UCSD-AML1 (cell line): ENCODE measurements at regions not wholly inside any gene's neighbourhood (a gene's known extent, or its start where the extent isn't known, plus 50 kb on each side); places are given as distances from the start of the nearest gene placed in this dataset.

Source experiments
- DNase-seq: peaks from one replicate; lab custom pipeline; 2025; ENCODE audit not compliant: unreplicated experiment; lab: John Stamatoyannopoulos, UW

DNA sequence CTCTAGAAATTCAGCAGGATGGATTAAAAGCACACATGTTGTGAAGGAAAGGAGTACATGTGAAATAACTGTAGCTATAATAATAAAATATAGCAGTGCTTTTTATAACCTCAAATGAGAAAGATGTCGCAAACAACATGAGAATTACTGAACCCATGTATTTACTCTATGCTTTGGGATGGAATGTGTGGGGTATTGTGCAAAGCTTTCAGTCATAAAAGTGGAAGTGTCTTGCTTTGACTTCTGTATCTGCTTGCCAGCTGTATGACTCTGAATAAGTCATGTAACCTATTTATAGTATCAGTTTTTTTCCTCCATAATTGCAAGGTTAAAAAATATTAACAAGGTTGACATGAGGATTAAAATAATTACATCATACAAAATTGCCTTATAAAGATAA is 519.3 kb upstream of the CADM2 start:
- no peak for DNase-seq

DNA sequence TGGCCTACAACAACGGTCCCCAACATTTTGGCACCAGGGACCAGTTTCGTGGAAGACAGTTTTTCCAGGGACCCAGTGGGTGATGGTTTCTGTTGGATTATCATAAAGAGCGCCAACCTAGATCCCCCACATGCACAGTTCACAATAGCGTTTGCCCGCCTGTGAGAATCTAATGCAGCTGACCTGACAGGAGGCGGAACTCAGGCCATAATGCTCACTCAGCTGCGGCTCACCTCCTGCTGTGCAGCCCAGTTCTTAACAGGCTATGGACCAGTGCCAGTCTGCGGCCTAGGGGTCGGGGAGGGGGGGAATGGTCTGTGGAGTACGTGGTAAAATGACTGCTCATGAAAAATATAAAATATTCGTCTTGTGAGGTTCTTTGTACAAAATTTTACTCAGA is 518.5 kb upstream of the CADM2 start:
- no peak for DNase-seq

DNA sequence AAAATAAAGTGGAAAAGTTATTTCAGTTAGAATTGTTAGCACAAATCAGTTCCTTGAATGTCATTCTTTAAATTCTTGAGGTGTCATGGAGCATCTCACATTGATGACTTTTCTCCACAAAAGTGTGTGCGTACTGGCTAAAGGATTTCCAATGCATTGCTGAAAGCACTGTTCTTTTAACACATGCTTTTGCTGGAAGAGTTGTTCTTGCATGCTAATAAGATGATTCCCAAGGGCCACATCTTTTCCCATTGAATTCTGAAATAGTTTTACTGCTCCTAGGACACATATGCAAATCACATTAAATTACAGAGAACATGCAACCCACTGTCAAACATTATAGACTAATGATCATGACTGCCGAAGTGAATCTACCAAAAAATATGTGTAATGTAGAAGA is 516.3 kb upstream of the CADM2 start:
- DNase-seq = no peak

DNA sequence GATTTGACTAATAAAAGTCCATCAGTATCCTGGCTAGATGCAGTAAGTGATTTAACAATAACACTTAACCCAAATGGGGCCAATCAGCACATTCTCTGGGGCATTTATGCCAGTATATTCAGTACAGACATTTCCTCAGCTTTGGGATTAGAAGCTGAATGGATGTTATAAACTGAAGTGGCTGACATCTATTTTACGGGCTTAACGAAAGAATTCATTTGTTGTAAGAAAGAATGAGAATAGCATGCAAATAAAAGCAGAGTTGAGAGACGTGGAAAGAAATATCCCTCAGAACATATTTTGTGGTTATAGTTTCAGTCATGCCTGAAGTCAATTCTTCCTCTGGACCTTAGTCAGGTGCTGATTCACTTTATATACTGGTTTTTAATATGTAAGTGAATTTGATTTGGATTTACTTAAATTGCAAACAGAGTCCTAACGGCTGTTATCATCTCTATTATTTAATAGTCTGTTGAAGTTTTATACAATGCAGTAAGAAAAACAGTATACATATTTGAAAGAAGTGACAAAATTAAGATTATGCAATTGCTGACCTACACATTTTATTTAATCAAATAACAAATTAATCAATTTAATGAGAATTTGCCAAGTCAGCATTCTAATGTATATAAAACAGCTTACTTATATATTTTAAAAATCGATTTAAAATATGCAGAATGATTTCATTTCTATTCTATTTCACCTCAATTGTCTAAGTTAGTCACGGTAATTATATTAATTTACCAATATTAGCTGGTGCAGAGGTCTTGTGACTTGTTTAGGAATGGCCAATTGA is 513.9 kb upstream of the CADM2 start:
- DNase-seq = no peak

DNA sequence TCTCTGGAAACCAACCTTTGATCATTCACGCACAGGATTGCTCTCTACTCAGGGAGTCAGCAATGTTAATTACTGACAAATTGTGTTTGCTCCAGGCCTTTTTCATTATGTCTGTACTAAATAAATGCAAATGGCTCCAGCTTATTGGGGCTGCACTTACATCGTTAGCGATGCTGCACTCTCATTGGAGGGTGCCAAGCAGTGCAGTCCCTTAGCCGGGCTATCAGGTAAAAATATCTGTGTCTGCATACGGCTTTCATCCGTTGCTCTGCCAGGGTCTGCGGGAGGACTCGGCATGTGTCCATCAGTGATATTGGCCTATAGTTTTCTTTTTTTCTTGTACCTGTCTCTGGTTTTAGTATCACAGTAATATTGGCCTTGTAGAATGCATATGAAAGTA is 471.5 kb upstream of the CADM2 start:
- DNase-seq = no peak

DNA sequence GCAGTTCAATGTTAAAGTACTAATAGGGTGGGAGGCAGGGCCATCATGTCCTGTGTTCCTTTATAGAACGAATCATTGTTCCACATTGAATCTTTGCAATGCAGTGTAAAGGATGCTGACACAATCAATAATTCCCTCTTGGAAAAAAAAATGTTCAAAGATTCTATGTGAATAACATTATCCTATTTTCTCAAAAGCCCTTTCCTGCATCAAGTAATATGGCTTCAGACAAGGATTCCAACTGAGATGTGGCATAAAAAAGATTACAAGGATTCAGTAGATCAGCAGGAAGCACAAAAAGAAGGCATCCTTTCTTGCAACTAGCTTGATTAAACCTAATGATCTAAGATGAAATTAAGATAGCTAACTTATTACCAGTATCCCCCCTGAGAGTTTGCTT is 454.0 kb upstream of the CADM2 start:
- no peak for DNase-seq

DNA sequence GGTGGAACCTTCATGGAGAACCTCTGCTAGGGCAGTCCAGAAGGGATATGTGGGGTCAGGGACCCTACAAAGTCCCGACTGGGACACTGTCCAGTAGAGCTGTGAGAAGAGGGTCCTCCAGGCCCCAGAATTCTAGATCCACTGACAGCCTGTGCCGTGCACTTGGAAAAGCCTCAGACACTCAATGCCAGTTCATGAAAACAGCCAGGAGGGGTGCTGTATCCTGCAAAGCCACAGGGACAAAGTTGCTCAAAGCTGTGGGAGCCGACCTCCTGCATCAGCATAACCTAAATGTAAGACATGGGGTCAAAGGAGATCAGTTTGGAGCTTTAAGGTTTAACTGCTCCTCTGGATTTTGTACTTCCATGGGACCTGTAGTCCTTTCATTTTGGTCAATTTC is 448.8 kb upstream of the CADM2 start:
- DNase-seq = no peak

DNA sequence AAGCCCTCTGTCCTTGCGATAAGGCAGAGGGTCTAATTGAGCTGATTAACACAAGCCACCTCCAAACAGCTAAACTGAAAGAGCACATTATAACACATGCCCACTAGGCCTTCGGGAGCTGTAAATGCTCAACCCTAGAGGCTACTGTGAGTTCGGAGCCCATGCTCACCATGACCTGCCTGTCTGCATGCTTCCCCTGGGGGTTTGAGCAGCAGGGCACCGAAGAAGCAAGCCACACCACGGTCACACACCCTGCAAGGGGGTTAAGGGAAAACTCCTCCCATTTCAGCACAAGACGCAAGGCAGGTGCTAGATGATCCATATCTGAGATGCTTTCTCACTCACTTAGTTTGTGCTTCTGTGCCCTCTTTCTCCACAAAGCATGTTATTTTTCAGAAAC is 435.9 kb upstream of the CADM2 start:
- DNase-seq = peak; percentile 2

DNA sequence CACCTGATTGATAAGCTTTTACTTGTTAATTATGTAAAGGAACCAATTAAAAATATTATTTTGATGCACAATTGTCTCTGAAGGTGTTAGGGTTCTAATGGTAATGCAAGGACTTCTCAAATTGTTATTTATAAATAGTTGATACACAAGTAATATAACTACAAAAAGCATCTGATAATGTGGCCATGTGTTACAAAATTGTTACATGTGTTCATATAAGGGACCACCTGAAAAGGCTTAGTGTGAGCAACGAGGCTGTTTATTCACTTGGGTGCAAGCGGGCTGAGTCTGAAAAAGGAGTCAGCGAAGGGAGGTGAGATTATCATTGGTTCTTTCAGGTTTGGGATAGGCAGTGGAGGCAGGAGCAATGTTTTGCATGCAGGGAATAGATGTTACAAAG is 421.9 kb upstream of the CADM2 start:
- DNase-seq = no peak

DNA sequence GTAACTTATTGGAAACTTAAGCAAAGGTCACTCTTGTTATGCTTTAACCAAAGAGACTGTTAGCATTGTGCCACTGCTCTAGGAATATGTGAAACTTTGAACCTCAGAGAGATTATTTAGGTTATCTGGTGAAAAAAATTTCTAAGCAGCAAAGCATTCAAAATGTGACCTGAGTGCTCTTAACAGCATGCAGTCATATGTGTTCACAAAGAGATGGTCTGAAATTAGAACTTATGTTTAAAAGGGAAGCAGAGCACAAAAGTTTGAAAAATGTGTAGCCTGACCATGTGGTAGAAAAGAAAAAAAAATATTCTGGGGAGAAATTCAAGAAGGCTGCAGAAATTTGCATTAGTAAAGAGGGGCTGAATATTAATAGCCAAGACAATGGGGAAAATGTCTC is 420.2 kb upstream of the CADM2 start:
- DNase-seq = no peak

DNA sequence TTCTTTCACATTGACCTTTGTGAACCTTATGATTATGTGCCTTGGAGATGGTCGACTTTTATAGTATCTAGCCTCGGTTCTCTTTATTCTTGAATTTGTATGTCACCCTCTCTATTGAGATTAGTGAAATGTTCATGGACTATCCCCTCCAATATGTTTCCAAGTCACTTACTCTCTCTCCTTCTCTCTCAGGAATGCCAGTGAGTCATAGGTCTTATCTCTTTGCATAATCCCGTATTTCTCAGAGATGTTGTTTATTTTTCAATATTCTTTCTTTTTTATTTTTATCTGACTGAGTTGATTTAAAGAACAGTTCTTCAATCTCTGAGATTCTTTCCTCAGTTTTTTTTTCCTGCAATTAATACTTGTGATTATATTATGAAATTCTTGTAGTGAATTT is 411.6 kb upstream of the CADM2 start:
- DNase-seq = no peak

DNA sequence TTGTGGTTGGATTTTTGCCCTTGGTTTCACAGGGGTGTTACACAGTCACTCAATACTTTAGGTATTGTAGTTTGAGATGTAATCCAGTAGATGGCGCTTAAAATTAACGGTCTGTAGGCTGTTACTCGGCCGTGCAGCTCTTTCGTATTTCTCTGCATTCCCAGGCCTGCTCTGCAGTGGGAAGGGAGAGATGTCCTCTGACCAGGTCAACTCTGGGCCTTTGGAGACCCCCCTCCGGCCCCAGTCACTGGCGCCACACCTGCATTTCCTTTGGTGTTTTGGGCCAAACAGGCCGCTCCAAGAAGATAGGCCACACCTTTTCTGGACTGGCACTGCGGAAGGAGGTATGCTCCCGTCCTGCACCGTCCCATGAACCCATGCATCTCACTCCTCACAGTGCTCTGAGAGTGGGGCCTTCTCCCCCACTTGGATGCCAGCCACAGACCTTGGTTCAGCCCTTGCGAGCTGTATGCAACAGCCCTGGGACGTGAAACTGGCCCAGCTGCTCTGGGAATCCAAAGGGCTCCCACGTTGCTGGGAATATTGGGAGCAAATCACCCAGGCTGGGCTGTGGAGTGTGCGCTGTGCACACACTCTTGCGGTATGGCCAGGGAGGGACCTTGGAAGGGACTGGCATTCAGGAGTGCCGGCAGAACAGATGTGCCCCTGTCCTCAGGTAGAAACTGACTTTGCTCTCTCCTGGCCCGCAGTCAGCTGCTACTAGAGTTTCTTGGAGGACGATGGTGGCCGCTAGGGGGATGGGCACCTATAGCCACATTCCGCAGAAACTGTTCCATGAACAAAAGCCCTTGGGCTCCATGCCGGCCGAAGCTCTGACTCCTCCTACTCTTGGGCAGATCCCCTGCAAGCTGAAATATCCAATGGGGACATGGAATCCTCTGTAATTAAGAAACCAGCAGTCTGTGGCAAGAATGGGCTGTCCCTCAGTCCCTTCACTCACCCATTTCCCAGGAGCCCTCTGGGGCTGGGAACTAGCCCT is 410.5 kb upstream of the CADM2 start:
- peak; percentile 15 for DNase-seq

DNA sequence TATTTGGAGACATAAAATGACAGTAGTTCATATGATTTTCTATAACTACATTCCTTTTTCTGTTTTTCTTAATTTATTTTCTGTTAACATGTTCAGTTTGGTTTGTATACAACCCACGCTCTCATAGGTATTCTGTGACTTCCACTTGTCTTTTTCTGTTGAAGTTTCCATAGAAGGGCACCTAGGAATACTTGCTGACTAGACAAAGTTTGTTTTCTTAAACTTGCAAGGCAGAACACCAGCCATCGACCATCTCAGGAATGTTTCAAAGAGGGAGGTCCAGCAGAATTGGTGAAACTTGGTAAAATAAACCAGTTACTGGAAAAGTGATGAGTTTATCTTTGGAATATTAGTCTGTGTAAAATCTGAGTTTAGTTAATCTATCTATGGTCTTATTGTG is 403.2 kb upstream of the CADM2 start:
- DNase-seq = no peak

DNA sequence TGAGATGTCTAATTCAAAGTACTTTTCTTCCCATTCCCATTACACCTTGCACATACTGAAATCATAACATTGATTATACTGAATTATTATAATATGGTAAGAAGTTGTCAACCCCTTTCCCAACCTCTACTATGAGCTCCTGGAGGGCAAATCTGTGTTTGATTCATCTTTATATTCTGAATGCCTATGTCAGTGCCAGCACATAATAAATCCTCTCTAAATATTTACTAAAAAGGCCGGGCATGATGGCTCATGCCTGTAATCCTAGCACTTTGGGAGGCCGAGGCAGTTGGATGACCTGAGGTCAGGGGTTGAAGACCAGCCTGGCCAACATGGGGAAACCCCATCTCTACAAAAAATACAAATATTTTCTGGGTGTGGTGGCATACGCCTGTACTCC is 392.5 kb upstream of the CADM2 start:
- DNase-seq = no peak

DNA sequence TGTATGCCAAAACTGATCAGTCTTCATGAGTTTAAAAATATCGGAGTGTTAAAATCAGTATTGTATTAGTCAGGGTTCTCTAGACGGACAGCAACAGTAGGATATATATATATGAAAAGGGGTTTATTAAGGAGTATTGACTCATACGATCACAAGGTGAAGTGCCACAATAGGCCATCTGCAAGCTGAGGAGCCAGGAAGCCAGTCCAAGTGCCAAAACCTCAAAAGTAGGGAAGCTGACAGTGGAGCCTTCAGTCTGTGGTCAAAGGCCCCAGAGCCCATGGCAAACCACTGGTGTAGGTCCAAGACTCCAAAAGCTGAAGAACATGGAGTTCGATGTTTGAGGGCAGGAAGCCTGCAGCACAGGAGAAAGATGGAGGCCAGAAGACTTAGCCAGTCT is 391.0 kb upstream of the CADM2 start:
- DNase-seq = peak; percentile 3

DNA sequence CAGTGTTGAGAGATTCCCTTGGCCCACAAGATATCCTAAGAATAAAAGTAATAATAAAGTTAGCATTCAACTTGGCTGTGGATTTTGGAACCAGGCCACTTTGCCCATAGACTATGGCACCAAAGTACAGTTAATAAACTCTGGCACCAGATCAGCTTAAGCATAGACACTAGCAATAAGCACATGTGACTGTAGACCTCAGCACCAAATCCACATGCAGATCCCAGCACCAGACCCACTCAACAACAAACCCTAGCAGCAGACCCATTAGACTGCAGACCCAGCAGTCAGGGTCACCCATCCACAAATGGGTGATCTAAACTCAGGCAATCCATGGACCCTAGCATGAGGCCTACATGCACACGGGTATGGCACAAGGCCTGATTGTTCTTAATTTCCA is 384.8 kb upstream of the CADM2 start:
- no peak for DNase-seq

DNA sequence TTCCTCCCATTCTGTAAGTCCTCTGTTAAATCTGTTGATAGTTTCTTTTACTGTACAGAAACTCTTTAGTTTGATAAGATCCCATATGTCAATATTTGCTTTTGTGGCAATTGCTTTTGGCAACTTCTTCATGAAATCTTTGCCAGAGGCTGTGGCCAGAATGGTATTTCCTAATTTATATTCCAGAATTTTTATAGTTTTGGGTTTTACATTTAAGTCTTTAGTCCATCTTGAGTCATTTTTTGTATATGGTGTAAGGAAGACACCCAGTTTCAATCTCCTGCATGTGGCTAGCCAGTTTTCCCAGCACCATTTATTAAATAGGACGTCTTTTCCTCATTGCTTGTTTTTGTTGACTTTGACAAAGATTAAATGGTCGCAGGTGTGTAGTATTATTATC is 372.4 kb upstream of the CADM2 start:
- DNase-seq = no peak

DNA sequence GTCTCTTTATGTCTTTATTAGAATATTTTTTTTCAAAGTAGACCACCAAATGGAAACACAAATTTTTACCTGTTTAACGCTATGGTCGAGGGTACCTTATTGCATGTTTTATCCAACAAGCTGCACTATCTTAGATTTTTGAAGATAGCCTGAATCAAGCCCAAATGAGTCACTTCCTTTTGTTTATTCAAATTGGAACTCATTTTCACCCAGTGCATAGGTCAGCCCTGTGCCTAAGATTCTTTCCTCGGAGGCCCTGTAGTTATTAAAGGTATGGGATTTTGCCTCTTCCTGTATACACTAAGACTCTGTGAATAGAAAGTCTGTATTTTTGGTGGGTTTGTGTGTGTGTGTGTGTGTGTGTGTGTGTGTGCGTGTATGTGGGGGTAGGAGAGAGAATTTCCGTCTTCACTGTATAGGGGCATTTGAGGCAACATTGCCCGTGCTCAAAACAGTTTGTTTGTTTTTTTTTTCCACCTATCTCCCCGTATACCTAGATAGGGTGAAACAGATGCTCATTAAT is 358.0 kb upstream of the CADM2 start:
- no peak for DNase-seq

DNA sequence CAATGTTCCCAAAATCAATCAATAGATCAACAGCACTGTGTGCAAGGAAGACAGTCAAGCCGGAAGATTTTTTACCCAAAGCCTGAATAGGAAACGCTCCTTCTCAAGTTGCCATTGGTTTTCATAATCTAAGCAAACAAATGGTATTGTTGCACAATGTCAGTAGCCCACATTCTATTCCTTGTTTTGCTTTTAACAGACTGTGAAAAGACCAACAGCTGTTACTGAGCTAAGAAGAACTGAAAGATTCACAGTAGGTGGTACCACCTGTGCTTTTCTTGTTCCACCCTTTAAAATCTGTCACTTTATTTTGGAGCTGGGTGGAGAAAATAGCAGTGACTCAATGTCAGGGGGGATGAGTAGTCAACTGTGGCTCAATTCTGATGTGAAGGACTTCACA is 357.5 kb upstream of the CADM2 start:
- DNase-seq = no peak

DNA sequence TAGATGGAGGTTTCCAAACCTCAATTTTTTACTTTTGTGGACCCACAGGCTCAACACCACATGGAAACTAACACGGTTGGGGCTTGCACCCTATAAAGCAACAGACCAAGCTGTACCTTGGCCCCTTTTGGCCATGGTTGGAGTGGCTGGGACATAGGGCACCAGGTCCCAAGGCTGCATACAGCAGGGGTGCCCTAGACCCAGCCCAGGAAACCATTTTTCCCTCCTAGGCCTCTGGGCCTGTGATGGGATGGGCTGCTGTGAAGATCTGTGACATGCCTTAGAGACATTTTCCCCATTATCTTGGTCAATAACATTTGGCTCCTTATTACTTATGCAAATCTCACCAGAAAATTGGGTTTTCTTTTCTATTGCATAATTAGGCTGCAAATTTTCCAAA is 337.0 kb upstream of the CADM2 start:
- DNase-seq = no peak

DNA sequence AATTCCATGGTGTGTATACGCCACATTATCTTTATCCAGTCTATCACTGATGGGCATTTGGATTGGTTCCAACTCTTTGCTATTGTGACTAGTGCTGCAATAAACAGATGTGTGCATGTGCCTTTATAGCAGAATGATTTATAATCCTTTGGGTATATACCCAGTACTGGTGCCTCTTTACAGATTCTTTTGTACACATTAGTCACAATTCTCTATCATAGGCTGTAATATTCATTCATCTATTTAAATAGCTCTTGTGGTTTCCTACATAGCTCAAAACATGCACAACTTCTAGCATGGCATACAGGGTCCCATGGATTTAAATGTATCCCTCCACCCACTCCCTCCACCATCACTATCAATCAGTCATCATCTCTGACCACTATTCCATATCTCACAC is 324.1 kb upstream of the CADM2 start:
- no peak for DNase-seq

DNA sequence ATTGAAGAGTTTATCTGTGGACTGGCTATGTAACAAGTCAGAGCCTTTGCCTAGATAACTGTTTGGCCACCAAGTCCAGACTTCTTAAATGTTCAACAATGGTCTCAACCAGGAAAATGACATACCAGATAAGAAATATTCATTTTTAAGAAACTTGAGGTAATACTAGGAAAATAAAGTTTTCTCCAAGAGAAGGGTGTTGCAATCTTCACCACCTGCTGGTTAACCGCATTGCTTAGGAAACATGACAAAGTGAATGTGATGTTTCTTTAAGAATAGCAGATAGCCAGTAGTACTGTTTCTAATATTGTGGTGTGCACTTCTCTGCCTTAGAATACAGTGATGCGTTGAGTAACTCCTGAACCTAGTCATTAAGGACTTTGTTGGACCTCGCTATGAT is 321.5 kb upstream of the CADM2 start:
- no peak for DNase-seq
